Stimulated activated CD8-positive, alpha-beta memory T cell treated with anti-CD3 and anti-CD28 coated beads, Interleukin-2, amount 100 ng/mL, for 48 hours (primary cell): ENCODE measurements at regions not wholly inside any gene's neighbourhood (a gene's known extent, or its start where the extent isn't known, plus 50 kb on each side); places are given as distances from the start of the nearest gene placed in this dataset.

Source experiments
- DNase-seq, 2 donors: peaks; one replicate each; pipeline ENCODE4 v3.0.0-alpha.2; 2020; ENCODE audit warnings: low read depth in 2 of 2

- DNase-seq: no peak
Measured at GRCh38 chr14:29278301-29279263, 512.0 kb downstream of the FOXG1 start.

DNA sequence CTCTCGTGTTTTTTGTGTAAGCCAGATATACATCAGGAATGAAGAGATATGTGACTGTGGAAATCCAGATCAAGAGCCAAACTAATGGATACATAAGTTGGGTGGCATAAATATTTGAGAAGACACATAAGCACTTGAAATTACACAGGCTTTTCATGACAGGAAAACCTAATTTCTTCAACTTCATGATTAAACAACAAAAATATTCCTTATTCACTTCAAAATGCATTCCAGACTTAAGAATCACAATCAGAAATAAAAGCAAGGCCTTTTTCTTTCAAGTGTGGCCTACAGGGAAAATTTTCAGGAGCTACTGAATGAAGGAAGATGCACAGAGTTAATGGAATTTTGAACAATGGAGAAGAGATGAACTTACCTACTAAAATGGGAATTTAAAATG, 515.6 kb downstream of the FOXG1 start:
- DNase-seq: no peak

- no peak for DNase-seq
Measured at GRCh38 chr14:29290441-29290840, 523.9 kb downstream of the FOXG1 start.

GRCh38 chr14:29299372-29299771, 532.8 kb downstream of the FOXG1 start:
- no peak for DNase-seq

- no peak for DNase-seq
Measured at GRCh38 chr14:29301571-29301970, 535.0 kb downstream of the FOXG1 start.

DNA sequence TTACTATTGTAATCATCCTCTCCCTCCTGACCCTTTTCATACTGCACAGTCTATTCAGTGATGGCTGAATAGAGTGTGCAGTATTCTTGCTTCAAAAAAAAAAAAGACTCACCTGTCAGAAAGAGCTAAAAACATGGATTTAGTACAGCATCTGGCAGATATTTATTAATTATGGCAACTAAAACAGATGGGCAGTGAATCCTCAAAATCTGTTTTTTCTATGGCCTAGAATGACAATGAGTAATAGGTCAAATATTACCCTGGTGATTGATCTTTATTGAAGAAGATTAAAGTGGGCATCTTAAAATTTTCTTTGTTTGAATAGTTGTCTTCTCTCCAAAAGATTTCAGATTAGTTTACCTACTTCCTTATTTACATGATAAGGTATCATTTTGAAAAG, 543.6 kb downstream of the FOXG1 start:
- DNase-seq: no peak

DNA sequence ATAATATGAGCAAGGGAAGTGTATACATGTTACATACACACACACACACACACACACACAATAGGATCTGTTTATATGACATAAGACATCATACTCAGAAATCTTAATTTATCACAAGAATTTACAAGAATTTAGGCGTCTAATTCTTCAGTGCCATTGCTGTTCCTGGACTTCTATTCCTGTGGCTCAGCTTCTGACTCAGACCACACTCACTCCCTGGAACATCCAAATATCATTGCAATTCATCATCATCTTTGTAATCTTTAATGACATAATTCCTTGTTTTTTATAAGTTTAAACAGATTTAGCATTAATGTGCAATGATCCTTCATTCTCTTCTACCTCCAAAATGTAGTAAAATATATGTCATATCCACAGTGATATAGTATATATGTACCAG, 544.2 kb downstream of the FOXG1 start:
- no peak for DNase-seq

GRCh38 chr14:29311983-29312382, 545.4 kb downstream of the FOXG1 start:
- DNase-seq: no peak

GRCh38 chr14:29316936-29317335, 550.3 kb downstream of the FOXG1 start:
- no peak for DNase-seq

DNA sequence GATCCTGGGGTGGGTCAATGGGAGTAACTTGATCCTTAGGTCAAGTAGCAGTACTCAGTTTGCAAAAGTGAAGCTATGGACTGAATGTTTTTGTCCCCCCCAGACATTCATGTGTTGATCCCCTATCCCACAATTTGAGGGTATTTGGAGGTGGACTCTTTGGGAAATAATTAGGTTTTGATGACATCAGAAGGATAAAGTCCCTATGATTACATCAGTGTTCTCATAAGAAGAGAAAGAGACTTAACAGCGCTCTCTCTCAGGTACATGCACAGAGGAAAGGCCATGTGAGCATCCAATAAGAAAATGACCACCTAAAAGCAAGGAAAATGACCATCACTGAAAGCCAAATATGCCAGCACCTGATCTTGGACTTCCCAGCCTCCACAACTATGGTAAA, 550.8 kb downstream of the FOXG1 start:
- DNase-seq: no peak

DNA sequence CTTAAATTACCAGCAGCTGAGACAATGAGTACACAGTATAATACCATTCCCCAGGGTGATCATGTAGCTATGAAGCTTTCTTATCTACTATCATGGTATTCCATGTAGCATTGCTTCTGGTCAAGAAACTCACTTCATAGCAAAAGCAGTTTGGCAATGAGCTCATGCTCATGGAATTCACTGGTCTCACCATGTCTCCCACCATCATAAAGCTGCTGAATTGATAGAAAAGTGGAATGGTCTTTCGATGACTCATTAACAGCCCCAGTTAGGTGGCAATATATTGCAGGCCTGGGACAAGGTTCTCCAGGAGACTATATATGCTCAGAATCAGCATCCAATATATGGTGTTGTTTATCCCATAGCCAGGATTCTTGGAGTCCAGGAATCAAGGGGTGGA, 553.7 kb downstream of the FOXG1 start:
- DNase-seq: no peak

DNA sequence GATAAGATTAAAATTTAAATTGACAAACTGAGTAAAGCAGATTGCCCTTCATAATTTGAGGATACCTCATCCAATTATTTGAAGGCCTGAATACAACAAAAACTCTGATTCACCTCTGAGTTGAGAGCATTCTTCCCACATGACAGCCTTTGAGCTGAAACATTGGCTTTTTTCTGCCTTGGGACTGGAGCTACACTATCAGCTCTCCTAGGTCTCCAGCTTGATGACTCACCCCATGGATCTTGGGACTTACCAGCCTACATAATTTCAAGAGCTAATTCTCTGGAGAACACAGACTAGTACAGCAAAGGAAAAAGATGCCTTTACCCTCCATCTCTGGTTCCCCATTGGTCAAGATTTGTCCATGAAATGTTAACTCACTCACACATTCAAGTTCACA, 555.1 kb downstream of the FOXG1 start:
- no peak for DNase-seq

DNA sequence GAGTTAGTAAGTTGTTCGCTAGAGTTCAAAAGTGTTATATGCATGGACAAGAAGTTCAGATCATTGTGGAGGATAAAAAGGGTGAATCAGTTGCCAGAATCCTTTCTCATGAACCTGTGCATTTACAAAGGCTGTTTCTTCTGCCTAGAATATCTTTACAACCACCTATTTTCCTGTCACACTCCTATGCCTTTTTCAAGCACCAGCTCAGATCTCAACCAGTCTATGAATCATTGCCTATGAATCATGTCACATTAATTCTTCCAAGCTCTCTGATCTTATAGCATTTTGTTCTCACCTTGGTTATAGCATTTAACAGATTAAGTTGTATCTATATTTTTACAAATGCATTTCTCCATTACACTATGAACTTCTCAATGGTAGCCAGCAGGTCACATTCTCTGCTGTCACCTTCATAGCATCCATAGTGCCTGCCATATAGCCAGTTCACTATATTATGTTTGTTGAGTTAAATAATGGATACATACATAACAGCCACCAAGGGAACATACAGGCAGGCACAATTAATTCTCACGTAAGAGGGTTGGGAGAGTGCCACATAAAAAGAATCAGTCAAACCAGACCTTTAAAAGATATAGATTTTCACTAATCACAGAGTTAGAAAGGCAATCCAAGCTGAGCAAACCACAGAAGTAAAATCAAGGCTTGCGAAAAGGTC, 573.0 kb downstream of the FOXG1 start:
- no peak for DNase-seq

GRCh38 chr14:29348504-29348903, 579.1 kb downstream of the PRKD1 start:
- no peak for DNase-seq

GRCh38 chr14:29350496-29350895, 577.2 kb downstream of the PRKD1 start:
- no peak for DNase-seq

- DNase-seq: no peak
Measured at GRCh38 chr14:29351996-29352705, 575.5 kb downstream of the PRKD1 start.

DNA sequence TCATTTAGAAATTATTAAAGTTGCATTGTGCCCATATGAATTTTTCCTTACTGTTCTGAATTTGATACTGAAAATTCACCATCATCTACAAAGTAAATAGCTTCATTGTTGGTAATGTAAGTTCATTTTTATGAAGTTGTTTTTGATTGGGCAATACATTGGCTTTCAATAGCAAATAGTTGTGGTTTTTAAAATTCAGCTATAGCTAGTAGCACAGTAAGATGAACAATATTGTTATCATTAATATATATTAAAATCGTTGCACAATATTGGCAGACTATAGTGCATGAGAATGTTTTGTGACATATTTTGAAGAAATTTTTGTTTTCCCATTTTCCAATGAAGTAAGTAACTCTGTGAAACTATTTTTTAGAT, 575.0 kb downstream of the PRKD1 start:
- no peak for DNase-seq

DNA sequence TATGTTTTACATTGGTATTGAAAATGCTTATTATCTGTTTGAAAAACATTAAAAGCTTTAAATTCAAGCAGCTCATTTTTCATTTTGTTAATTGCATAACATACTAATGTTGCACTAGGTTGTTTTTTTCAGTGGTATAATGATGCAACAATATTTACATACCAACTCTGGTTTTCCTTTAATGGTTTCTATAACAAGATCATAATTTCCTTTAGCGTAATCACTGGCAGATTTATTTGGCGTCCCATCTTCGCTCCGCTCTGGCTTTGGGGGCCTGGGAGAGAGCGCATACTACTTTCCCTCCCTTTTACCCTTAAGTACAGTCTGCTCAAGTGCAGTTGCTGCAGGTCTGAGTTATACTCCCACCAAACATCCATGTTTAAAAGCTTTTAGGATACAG, 574.1 kb downstream of the PRKD1 start:
- DNase-seq: no peak

- DNase-seq: no peak
Measured at GRCh38 chr14:29354486-29354885, 573.2 kb downstream of the PRKD1 start.

DNA sequence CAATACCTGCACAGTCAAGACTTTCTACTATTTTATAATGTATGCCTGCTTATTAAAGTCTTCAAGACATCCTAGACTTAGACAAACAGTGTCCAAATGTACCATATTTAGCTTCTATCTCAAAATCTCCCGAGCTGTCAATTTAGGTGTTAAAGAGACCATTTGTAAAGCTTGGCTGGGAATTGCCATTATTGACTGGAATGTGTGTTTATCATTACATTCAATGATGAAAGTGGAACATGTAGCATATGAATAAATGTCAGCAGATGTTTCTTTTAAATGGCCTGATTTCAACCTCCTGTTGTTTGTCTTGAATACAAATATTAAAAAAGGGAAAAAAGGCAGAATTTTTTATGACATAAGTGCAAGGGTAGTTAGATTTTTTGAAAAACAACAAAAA, 572.3 kb downstream of the PRKD1 start:
- DNase-seq: no peak

GRCh38 chr14:29355846-29356245, 571.8 kb downstream of the PRKD1 start:
- no peak for DNase-seq

DNA sequence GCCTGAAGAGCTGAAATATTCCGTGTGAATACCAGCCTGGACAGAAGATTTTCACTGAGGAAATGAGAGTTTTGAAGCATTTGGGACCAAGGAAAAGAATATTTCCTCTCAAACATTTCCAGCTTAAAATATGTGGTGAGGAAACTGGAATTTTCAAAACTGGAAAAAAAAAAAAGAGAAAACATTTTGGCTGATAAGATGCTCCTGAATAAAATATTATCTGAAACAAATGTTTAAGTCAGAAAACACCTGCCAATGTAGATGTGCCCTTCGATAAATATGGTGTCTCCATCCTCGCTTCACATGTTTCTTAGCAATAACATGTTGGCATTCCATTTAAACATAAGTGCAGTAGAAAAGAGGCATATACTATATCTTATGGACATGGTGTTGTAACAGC, 567.0 kb downstream of the PRKD1 start:
- no peak for DNase-seq

GRCh38 chr14:29370024-29370423, 557.6 kb downstream of the PRKD1 start:
- no peak for DNase-seq
